Stomach (tissue), 8 donors: ENCODE measurements at regions not wholly inside any gene's neighbourhood (a gene's known extent, or its start where the extent isn't known, plus 50 kb on each side); places are given as distances from the start of the nearest gene placed in this dataset.

Experiments used
- DNase-seq, 2 donors: peaks; one replicate each; pipeline versions ENCODE4 v3.0.0 to v3.0.0-alpha.2; 2013 to 2019
- H3K27ac ChIP-seq, 5 donors: fragments of 200-600 bp in 4 of 5; sonication (generic) in 4 of 5; one replicate each; pipeline ENCODE4 v1.5.1; 2013 to 2019; ENCODE audit warnings: mild to moderate bottlenecking in 1 of 5, moderate library complexity in 1 of 5
- H3K27me3 ChIP-seq, 3 donors: fragments of 200-600 bp; sonication (generic); one replicate each; pipeline ENCODE4 v1.5.1; 2017 to 2019; ENCODE audit warnings: mixed run types in 1 of 3
- H3K36me3 ChIP-seq, 4 donors: fragments of 200-600 bp; sonication (generic); 1 replicate in 3 of 4; 2 replicates in 1 of 4; pipeline ENCODE4 v1.5.1; 2016 to 2019
- H3K4me1 ChIP-seq, 4 donors: fragments of 200-600 bp; sonication (generic); one replicate each; pipeline ENCODE4 v1.5.1; 2016 to 2019
- H3K4me3 ChIP-seq, 4 donors: fragments of 200-600 bp; sonication (generic) in 3 of 4; one replicate each; pipeline ENCODE4 v1.5.1; 2016 to 2019; ENCODE audit warnings: mild to moderate bottlenecking in 1 of 4
- H3K9me3 ChIP-seq, 4 donors: fragments of 200-600 bp; sonication (generic); one replicate each; pipeline ENCODE4 v1.5.1; 2016 to 2019
- CTCF ChIP-seq, 7 experiments: fragments of 450-650 bp in 4 of 7; fragments of 200-600 bp in 3 of 7; sonication (generic) in 3 of 7; IDR thresholded peaks; one replicate each; pipeline ENCODE4 v1.5.1; 2016 to 2019; ENCODE audit warnings: antibody characterized with exemption in 7 of 7, control low read depth in 2 of 7, mild to moderate bottlenecking in 1 of 7
- EP300 ChIP-seq: sonication (generic); formaldehyde crosslinking; IDR thresholded peaks from one replicate; pipeline ENCODE4 v1.6.1; 2017; ENCODE audit warnings: antibody characterized with exemption
- POLR2A ChIP-seq, 4 donors: fragments of 450-650 bp; IDR thresholded peaks; one replicate each; pipeline ENCODE4 v1.6.1; 2016; ENCODE audit warnings: antibody characterized with exemption in 4 of 4, control low read depth in 2 of 4, mild to moderate bottlenecking in 1 of 4, moderate library complexity in 1 of 4
- POLR2AphosphoS5 ChIP-seq, 3 donors: sonication (generic); formaldehyde crosslinking; IDR thresholded peaks; one replicate each; pipeline ENCODE4 v1.6.1; 2016; ENCODE audit warnings: antibody characterized with exemption in 3 of 3
- WGBS, 5 donors: extraction: QIAGEN DNeasy Blood & Tissue Kit in 3 of 5; methylation state at CpG; one replicate each; pipeline versions ENCODE4 v1.1.5 to v1.1.7; 2013 to 2018; 5-methylcytosine and 5-hydroxymethylcytosine counted together
- intact Hi-C: fragments of 100-400 bp; cut with DNase I; formaldehyde crosslinking; loops from one replicate; pipeline ENCODE4 v1.15.1; 2023; ENCODE audit warnings: low total_unique reads
- donor health status: healthy with polysubstance abuse.
- donor health status: Bipolar disorder and iron deficiency.
- donor health status: healthy.

DNA sequence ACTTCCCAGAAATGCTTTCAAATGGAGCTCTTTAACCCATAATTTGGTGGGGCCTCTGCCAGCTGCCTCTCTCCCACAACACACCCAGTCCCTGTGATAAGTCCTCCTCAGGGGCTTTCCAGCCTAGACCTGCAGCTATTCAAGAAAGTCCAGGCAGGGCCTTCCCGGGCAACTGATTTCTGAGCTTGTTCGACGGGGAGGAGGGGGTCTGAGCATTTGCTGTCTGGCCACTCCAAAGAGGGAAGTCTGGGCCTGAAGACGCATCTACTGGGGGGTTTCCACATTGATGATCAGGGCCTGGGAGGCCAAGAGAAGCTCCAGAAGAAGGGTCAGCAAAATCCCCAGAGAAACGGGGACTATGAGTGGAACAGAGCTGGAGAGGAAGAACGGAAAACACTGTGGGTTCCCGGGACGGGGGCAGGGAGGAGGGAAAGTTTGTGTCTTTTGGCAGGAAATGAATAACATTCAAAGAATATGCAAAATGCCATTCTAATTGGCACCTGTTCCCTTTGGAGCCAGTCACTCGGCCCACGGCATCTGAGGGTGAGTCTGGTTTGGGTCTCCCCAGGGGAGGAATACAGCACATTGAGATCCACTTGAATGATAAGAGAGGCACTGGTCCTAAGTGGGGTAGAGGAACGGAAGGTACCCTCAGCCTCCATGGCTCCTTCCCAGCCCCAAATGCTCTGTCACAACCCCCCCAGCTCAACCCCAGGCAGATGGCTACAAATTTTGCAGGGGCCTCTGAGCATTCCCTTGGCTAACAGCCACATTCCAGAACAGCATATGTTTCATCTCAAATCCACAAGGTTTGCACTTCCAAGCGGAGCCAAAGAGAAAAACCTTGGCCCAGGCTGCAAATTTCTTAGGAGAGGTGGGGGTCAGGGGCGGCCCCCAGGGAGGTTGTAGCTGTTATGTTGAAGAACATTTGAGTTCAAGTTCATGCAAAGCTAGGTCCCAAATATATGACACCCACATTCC, 72.0 kb downstream of the RPUSD4 start:
- TF ChIP-seq POLR2A (IDR thresholded peaks at IDR 0.05) (no peak), POLR2AphosphoS5 (IDR thresholded peaks at IDR 0.05) (no peak), EP300 (no peak), CTCF (IDR thresholded peaks at IDR 0.05) (no peak)
- peaks cover 0 to 17% (median 8%) of the 10 kb centered on the region in 3 donors for H3K27me3 ChIP-seq
- peak in 1 of 2 donors; percentile 83 for DNase-seq
- intact Hi-C loops: loop anchor here (10.0 kb wide), 1 partner anchor 75 kb away; the partner anchor contains the start of gene CDON
- H3K9me3 ChIP-seq: no peaks in the 10 kb centered on the region
- H3K27ac ChIP-seq: peak overlapping the region in 4 of 5 donors; percentile 8 to 81 (median 44)
- peaks cover 17 to 64% (median 41%) of the 10 kb centered on the region in 4 donors for H3K4me1 ChIP-seq
- WGBS, 5 donors: 45 to 70% (median 58%) methylated on average over 11 to 13 of the region's 13 CpGs
- H3K4me3 ChIP-seq: no peak overlapping the region
- H3K36me3 ChIP-seq: no peaks in the 10 kb centered on the region

DNA sequence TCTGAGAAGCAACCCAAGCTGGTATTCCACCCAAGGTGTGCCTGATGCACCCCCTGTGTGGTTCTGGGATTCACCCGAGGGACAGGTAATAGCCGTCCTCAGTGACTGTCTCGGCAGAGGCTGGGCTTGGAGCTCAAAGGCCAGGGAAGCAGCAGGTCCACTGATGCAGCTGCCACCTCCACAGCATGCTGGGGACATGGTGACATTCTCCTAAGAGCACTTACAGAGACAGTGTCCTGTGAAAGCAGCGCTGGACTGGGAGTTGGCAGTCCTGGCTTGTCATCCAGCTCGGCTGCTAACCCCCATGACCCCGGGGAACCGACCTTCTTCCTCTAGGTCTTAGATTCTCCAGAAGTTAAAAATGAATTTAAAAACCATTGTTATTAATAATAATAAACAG, 72.8 kb downstream of the RPUSD4 start:
- Histone ChIP-seq H3K9me3 (no peaks in the 10 kb centered on the region), H3K4me3 (no peak overlapping the region), H3K27me3 (peaks cover 0 to 21% (median 8%) of the 10 kb centered on the region in 3 donors), H3K36me3 (no peaks in the 10 kb centered on the region), H3K4me1 (peaks cover 17 to 64% (median 41%) of the 10 kb centered on the region in 4 donors), H3K27ac (peak overlapping the region in 4 of 5 donors; percentile 8 to 81 (median 44))
- 79 to 91% (median 84%) methylated on average over 6 to 7 of the region's 7 CpGs for WGBS, 5 donors
- TF ChIP-seq POLR2AphosphoS5 (IDR thresholded peaks at IDR 0.05) (no peak), POLR2A (IDR thresholded peaks at IDR 0.05) (no peak), CTCF (IDR thresholded peaks at IDR 0.05) (no peak)
- intact Hi-C loops: loop anchor here (10.0 kb wide), 1 partner anchor 74 kb away; the partner anchor contains the start of gene CDON
- DNase-seq: no peak

DNA sequence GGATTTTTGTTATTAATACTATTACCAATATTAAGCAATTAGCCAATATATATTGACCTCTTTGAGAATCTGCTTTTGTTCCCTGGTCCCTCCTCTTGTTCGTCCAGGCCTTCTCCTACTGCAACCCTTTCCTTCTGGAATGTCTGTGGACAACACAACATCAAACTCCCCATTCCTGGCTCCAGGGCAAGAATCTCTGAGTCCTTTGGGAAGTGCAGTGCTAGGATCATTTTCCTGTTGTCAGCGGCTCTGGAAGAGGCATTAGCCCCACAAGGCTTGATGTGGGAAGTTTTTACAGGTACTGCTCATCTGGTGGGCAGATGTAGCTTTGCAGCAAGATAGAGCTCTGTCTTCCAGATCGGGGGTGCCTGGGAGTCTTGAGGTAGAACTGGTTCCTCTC, 74.3 kb downstream of the RPUSD4 start:
- Histone ChIP-seq H3K36me3 (no peaks in the 10 kb centered on the region), H3K27ac (peak overlapping the region in 3 of 5 donors; percentile 60 to 81 (median 61)), H3K4me1 (peaks cover 17 to 72% (median 48%) of the 10 kb centered on the region in 4 donors), H3K4me3 (no peak overlapping the region), H3K27me3 (peaks cover 0 to 21% (median 8%) of the 10 kb centered on the region in 3 donors), H3K9me3 (no peaks in the 10 kb centered on the region)
- no peak for DNase-seq
- TF ChIP-seq POLR2A (IDR thresholded peaks at IDR 0.05): no peak
- no peak for TF ChIP-seq POLR2AphosphoS5 (IDR thresholded peaks at IDR 0.05)
- 67 to 83% (median 75%) methylated on average over 2 to 3 of the region's 3 CpGs for WGBS, 5 donors
- intact Hi-C loops: loop anchor here (10.0 kb wide), 1 partner anchor 72 kb away; the partner anchor contains the start of gene CDON

GRCh38 chr11:126136507-126136906, 73.8 kb upstream of the CDON start:
- Histone ChIP-seq H3K9me3 (no peaks in the 10 kb centered on the region), H3K27me3 (peaks cover 0 to 21% (median 8%) of the 10 kb centered on the region in 3 donors), H3K36me3 (no peaks in the 10 kb centered on the region), H3K4me3 (no peak overlapping the region), H3K27ac (peak overlapping the region in 3 of 5 donors; percentile 60 to 81 (median 61)), H3K4me1 (peaks cover 17 to 71% (median 52%) of the 10 kb centered on the region in 4 donors)
- intact Hi-C loops: loop anchor here (10.0 kb wide), 1 partner anchor 72 kb away; the partner anchor contains the start of gene CDON
- 65 to 88% (median 78%) methylated on average over 10 of the region's 10 CpGs for WGBS, 5 donors
- peak in 1 of 2 donors; percentile 73 for DNase-seq
- TF ChIP-seq POLR2AphosphoS5 (IDR thresholded peaks at IDR 0.05) (peak; percentile 59 to 86 (median 86)), POLR2A (IDR thresholded peaks at IDR 0.05) (no peak), EP300 (peak; percentile 57), CTCF (IDR thresholded peaks at IDR 0.05) (no peak)
